ENCODE measurements at regions not wholly inside any gene's neighbourhood (a gene's known extent, or its start where the extent isn't known, plus 50 kb on each side); places are given as distances from the start of the nearest gene placed in this dataset.

DNA sequence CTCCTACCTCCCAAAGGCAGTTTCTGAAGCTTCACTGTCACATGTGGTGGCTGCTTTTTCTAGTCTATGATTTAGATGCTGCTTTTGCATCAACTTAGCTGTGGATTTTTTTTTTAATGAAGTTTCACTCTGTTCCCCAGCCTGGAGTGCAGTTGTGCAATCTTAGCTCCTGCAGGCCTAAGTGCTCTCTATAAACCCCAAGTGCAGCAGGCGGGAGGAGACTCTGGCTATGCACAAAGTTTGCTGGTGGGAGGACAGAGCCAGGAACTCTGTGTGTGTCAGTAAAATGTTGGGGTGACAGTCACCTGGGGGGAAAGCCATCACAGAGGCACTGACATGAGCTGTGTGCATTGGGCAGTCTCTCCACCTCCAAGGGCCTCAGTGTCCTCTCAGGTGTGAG lies 138.8 kb upstream of the FAM20C start:
- ATAC-seq (ENCODE audit: low FRiP score) (no peak), DNase-seq (ENCODE audit: low spot score) (no peak)
- TF ChIP-seq, protein P1, sequence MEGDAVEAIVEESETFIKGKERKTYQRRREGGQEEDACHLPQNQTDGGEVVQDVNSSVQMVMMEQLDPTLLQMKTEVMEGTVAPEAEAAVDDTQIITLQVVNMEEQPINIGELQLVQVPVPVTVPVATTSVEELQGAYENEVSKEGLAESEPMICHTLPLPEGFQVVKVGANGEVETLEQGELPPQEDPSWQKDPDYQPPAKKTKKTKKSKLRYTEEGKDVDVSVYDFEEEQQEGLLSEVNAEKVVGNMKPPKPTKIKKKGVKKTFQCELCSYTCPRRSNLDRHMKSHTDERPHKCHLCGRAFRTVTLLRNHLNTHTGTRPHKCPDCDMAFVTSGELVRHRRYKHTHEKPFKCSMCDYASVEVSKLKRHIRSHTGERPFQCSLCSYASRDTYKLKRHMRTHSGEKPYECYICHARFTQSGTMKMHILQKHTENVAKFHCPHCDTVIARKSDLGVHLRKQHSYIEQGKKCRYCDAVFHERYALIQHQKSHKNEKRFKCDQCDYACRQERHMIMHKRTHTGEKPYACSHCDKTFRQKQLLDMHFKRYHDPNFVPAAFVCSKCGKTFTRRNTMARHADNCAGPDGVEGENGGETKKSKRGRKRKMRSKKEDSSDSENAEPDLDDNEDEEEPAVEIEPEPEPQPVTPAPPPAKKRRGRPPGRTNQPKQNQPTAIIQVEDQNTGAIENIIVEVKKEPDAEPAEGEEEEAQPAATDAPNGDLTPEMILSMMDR (IDR thresholded peaks at IDR 0.05): no peak

- TF ChIP-seq, protein P1 (IDR thresholded peaks at IDR 0.05): no peak
- ATAC-seq (ENCODE audit: low FRiP score) (no peak), DNase-seq (ENCODE audit: low spot score) (no peak)
Observed at GRCh38 chr7:54615-55014, 137.8 kb upstream of the FAM20C start.

DNA sequence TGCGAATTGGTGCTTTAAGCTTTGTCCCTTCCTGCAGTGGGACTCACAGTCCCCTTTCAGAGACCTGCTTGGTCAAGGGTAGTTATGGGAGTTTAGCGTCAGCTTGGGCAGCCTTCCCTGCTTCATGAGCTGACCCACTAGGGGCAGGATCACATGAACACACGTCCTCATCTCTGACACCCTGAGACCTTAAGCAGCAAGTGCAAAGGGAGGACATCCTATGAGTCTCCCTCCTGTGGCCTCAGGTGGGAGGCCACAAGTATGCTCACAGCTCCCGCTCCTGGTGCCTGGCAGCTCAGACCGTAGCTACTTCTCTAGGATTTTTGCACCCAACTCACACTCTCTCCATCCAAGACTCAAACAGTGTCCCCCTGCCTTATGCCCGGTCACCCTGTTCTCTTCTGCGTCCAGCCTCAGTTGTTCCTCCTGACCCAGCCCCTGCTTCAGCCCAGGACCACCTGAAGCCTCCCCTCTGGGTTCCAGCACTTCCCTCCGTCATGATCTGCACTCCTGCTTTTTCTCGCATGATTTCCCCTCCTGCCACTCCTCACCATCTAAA lies 136.6 kb upstream of the FAM20C start:
- DNase-seq (ENCODE audit: low spot score): no peak
- no peak for ATAC-seq (ENCODE audit: low FRiP score)
- TF ChIP-seq, protein P1 (IDR thresholded peaks at IDR 0.05): no peak

GRCh38 chr7:56291-56913 lies 136.0 kb upstream of the FAM20C start:
- TF ChIP-seq, protein P1 (IDR thresholded peaks at IDR 0.05): no peak
- no peak for DNase-seq (ENCODE audit: low spot score)
- no peak for ATAC-seq (ENCODE audit: low FRiP score)

DNA sequence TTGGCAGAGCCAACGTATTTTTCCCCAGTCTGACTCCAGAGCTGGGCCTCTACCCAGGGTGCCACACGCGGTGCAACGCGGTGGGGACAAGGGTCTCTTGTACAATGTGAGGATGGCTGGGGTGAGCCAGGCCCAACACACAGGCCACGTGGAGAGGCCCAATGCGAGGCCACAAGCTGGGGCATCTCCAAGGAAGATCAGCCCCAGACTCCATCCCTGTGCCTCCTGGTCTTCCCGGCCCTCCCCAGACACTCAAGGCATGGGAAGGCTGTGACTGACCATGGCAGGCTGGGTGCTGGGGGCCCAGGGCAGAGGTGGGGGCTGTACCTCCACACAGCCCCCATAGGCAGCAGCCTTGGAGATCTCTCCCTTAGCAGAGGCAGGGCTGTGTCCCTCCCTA lies 135.3 kb upstream of the FAM20C start:
- ATAC-seq (ENCODE audit: low FRiP score) (no peak), DNase-seq (ENCODE audit: low spot score) (no peak)
- TF ChIP-seq, protein P1 (IDR thresholded peaks at IDR 0.05): no peak

GRCh38 chr7:57482-58255 lies 134.7 kb upstream of the FAM20C start:
- no peak for DNase-seq (ENCODE audit: low spot score)
- ATAC-seq (ENCODE audit: low FRiP score): no peak
- TF ChIP-seq, protein P1 (IDR thresholded peaks at IDR 0.05): no peak
